ENCODE measurements at regions not wholly inside any gene's neighbourhood (a gene's known extent, or its start where the extent isn't known, plus 50 kb on each side); places are given as distances from the start of the nearest gene placed in this dataset.

DNA sequence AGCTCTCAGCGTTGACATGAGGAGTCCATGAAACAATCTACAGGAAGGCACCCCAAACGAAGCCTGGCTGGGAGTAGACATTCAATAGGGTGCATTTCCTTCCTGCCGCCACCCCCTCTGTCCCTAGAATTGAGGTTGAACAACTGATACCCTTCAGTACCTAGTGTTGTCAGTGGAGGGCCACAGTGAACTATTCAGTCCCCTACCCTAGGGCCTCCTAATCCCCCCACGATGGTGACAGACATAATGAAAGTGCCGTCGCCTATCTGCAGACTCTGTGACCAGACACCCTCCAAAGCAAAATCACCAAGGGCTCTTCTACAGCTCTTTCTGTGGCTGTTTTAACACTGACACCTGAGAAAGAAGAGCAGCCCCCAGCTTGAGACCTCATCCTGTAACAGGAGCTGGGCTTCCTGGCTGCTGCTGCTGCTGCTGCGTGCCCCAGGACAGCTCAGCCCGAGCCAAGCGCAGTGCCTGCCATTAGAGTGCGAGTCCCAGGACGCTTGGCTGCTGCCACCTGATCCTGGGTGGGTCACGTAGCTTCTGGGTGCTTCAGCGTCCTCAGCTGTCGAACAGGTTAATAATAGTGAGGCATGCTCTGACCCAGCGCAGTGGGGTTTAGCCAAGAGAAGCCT lies 183.0 kb downstream of the ZBTB18 start:
- peaks cover 27% of the 10 kb centered on the region for H3K27me3 Mint-ChIP-seq
- no peaks in the 10 kb centered on the region for H3K9me3 Mint-ChIP-seq
- H3K36me3 Mint-ChIP-seq = no peaks in the 10 kb centered on the region
- CTCF ChIA-PET = no interaction called here
- DNase-seq = no peak
- no peak overlapping the region for H3K27ac Mint-ChIP-seq
- H3K4me3 Mint-ChIP-seq = no peak overlapping the region
- peaks cover 11% of the 10 kb centered on the region for H3K4me1 Mint-ChIP-seq

DNA sequence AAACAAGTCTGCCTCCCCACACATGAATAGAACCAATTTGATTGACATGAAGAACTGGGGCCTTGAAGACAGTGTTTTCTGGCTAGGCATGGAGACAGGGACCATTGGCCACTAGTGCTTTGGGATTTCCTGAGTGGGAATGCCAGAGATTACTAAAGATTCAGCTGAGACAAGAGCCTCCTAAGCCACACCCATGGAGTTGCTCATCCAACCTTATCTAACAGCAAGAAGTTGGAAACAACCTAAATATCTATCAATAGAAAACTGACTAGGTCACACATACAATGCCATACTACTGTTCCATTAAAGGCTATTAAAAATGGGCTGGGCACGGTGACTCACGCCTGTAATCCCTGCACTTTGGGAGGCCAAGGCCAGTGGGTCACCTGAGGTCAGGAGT lies 184.1 kb downstream of the ZBTB18 start:
- no peak for DNase-seq
- Mint-ChIP-seq H3K27ac (no peak overlapping the region), H3K27me3 (peaks cover 23% of the 10 kb centered on the region), H3K9me3 (no peaks in the 10 kb centered on the region), H3K36me3 (no peaks in the 10 kb centered on the region), H3K4me3 (no peak overlapping the region), H3K4me1 (peaks cover 19% of the 10 kb centered on the region)
- CTCF ChIA-PET = no interaction called here

DNA sequence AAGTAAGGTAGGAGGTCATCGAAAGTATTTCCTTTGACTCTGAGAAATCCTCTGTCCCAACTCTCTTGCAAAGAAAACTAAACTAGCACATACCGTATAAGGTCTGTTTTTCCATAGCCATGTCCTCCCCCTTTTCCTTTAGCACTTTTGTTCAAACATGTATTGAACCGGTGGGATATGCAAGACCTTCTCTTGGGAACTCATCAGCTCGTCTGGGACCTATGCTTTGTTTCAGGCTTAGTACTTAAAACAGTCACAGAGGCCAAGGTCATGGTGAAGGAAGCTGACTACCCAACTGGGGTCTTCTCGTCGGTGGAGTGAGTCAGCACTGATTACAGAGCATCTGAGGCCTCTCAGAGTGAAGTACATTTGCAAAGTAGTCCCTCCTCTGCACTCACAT lies 185.0 kb downstream of the ZBTB18 start:
- CTCF ChIA-PET = no interaction called here
- DNase-seq = no peak
- no peaks in the 10 kb centered on the region for H3K9me3 Mint-ChIP-seq
- peaks cover 20% of the 10 kb centered on the region for H3K27me3 Mint-ChIP-seq
- H3K4me1 Mint-ChIP-seq = peaks cover 20% of the 10 kb centered on the region
- H3K36me3 Mint-ChIP-seq = no peaks in the 10 kb centered on the region
- no peak overlapping the region for H3K27ac Mint-ChIP-seq
- no peak overlapping the region for H3K4me3 Mint-ChIP-seq

DNA sequence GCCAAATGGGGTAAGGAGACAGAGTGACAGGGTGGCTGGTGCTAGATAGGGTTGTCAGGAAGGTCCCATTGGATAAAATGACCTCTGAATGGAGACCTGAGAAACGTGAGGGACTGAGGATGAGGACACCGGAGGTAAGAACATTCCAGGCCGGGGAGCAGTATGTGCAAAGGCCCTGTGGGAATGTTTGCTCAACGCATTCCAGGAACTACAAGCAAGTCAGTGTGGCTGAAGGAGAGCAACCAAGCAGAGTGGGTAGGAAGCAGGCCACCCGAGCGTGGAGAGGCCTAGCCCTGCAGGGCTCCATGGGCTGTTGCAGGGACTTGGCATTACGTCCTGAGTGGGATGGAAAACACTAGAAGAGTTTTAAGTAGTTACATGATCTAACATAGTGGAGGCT lies 185.6 kb downstream of the ZBTB18 start:
- peaks cover 20% of the 10 kb centered on the region for H3K4me1 Mint-ChIP-seq
- no peaks in the 10 kb centered on the region for H3K36me3 Mint-ChIP-seq
- H3K9me3 Mint-ChIP-seq = no peaks in the 10 kb centered on the region
- CTCF ChIA-PET = no interaction called here
- no peak for DNase-seq
- H3K4me3 Mint-ChIP-seq = no peak overlapping the region
- no peak overlapping the region for H3K27ac Mint-ChIP-seq
- peaks cover 14% of the 10 kb centered on the region for H3K27me3 Mint-ChIP-seq

DNA sequence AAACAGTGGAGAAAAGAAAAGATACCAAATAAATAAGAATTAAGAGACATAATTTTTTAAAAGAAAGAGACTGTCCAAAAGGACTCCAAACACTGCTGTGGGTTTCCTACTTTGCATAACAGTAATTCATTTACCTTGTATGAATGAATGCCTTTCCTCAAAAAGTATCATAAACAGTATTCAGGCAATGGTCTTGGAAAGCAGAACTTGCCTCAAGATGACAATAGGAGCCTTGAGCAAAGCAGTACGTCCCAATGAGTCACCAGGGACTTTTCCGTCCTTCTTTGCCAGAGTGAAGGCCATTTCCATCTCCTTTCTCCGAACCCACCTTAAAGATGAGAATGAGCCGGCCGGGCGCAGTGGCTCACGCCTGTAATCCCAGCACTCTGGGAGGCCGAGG lies 186.4 kb downstream of the ZBTB18 start:
- Mint-ChIP-seq H3K9me3 (no peaks in the 10 kb centered on the region), H3K27me3 (peaks cover 10% of the 10 kb centered on the region), H3K4me1 (peaks cover 25% of the 10 kb centered on the region), H3K27ac (no peak overlapping the region), H3K36me3 (no peaks in the 10 kb centered on the region), H3K4me3 (no peak overlapping the region)
- no peak for DNase-seq
- CTCF ChIA-PET = no interaction called here

DNA sequence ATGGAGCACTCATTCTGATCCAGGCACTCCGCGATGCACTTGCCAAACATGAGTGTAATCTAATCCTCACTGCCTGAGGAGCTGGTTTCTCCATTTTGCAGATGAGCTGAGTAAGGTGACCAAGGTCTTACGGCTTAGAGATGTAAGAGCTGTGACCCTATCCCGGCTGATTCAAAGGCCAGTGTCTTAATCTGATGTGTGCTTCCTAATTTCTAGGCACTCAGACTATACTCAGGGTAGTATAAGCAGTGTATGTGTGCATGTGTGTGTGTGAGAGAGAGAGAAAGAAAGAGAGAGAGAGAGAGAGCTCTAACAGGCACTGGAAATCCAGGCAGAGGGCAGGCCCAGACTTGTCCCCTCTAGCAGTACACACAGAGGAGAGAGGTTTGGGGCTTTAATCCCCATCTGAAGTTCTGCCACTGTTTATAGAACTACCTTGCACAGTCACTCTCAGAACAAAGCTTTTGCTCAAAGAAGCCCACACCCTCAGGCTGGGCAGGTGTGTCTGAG lies 188.2 kb downstream of the ZBTB18 start:
- H3K27me3 Mint-ChIP-seq = no peaks in the 10 kb centered on the region
- no peaks in the 10 kb centered on the region for H3K9me3 Mint-ChIP-seq
- H3K36me3 Mint-ChIP-seq = no peaks in the 10 kb centered on the region
- H3K27ac Mint-ChIP-seq = peak overlapping the region; percentile 8
- CTCF ChIA-PET = no interaction called here
- H3K4me3 Mint-ChIP-seq = no peak overlapping the region
- peak; percentile 28 for DNase-seq
- peaks cover 26% of the 10 kb centered on the region for H3K4me1 Mint-ChIP-seq

DNA sequence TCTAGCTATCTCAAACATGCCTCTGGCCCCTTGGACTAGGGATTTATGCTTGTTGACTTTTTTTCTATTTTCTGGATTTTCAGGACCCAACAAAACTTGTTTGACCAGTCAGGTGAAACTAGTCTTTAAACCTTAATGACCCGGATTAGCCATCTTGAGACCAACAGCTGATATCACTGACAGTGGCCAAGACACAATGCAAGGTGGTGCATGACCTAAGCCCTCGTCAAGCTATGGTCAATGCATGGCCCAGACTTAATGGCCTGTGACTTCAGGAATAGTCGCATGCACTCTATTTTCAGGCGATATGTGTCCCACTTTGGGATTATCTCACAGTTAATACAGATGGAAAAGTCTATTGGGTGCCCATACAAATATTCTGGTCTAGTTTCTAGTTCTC lies 190.4 kb downstream of the ZBTB18 start:
- H3K9me3 Mint-ChIP-seq = no peaks in the 10 kb centered on the region
- H3K27ac Mint-ChIP-seq = no peak overlapping the region
- CTCF ChIA-PET = no interaction called here
- peaks cover 8% of the 10 kb centered on the region for H3K27me3 Mint-ChIP-seq
- H3K4me1 Mint-ChIP-seq = peaks cover 26% of the 10 kb centered on the region
- H3K4me3 Mint-ChIP-seq = no peak overlapping the region
- DNase-seq = no peak
- H3K36me3 Mint-ChIP-seq = no peaks in the 10 kb centered on the region

DNA sequence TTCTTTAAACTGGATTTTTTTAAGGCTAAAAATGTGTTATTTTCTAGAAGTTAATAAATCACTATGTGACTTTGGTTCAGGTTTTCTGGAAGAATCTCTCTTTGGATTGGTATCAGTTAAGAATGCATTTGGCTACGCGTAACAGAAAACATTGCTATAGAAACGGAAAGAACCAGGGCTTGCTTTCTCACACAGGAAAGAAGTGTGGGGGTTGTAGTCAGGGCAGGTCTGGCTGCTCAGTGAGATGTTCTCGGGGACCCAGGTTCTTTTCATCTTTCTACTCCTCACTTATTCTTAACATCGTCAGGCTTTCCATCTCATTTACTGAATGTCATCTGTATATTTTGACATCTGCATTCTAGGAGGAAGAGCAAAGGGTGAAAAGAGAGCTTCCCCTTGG lies 191.4 kb downstream of the ZBTB18 start:
- peaks cover 8% of the 10 kb centered on the region for H3K27me3 Mint-ChIP-seq
- H3K36me3 Mint-ChIP-seq = no peaks in the 10 kb centered on the region
- H3K27ac Mint-ChIP-seq = peak overlapping the region; percentile 70
- peaks cover 26% of the 10 kb centered on the region for H3K4me1 Mint-ChIP-seq
- CTCF ChIA-PET = no interaction called here
- DNase-seq = no peak
- H3K4me3 Mint-ChIP-seq = no peak overlapping the region
- no peaks in the 10 kb centered on the region for H3K9me3 Mint-ChIP-seq

DNA sequence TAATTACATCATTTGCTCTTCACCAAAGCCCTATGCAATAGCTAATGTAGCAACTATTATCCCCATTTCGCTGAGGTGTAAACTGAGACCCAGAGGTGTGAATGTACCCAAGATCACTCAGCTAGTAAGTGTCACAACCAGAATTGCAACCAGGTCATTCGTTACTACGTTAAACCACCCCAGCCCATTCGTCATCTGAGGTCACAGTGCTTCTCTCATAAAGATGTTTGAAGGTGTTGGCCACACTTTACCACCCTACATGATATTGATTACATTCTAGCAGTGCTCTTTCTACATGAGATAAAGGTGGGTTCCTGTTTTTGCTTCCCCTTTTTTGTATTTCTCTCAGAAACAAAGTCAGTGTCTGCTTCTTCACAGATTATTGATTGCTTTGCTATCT lies 195.3 kb downstream of the ZBTB18 start:
- Mint-ChIP-seq H3K4me1 (peaks cover 9% of the 10 kb centered on the region), H3K4me3 (no peak overlapping the region), H3K27me3 (peaks cover 8% of the 10 kb centered on the region), H3K36me3 (no peaks in the 10 kb centered on the region), H3K9me3 (no peaks in the 10 kb centered on the region), H3K27ac (no peak overlapping the region)
- no peak for DNase-seq
- CTCF ChIA-PET = no interaction called here

DNA sequence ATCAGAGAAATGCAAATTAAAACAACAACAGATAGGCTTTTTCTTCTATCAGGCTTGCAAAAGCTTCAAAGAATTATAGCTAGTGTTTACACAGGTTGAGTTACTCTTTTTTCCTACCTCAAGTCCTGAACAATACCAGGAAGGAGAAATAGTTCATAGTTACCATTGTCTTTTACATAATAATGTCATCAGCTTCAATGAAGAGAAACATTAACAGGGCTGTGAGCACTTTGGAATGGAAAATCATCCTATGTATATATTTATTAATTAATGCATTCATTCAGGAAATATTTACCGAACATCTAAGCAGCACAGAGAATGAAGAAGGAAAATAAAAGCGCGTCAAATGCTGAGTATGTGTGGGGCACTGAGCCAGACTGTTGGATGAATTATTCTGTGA lies 197.3 kb downstream of the ZBTB18 start:
- H3K27me3 Mint-ChIP-seq = peaks cover 8% of the 10 kb centered on the region
- H3K9me3 Mint-ChIP-seq = no peaks in the 10 kb centered on the region
- no peak overlapping the region for H3K27ac Mint-ChIP-seq
- no peak for DNase-seq
- H3K36me3 Mint-ChIP-seq = no peaks in the 10 kb centered on the region
- CTCF ChIA-PET = no interaction called here
- H3K4me1 Mint-ChIP-seq = no peaks in the 10 kb centered on the region
- H3K4me3 Mint-ChIP-seq = no peak overlapping the region

DNA sequence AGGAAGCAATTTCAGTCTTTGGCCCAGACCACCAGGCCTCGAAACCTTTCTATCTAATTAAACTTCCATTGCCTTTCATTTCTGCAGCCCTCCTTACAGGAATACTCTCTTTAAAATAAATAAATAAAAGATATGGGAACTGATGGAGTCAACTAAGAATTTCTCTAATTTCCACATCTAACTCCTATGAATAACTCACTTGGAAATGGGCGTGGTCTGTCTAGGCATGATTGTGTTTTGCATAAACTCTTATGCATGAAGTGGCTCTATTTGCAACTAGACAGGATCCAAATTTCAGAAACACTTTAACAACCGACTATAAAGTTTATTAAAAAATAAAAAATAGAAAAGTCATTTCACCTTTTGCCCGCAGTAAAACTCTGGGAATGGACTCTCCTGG lies 199.5 kb downstream of the ADSS2 start:
- Mint-ChIP-seq H3K4me1 (peaks cover 6% of the 10 kb centered on the region), H3K27me3 (no peaks in the 10 kb centered on the region), H3K27ac (no peak overlapping the region), H3K4me3 (no peak overlapping the region), H3K9me3 (no peaks in the 10 kb centered on the region), H3K36me3 (no peaks in the 10 kb centered on the region)
- no peak for DNase-seq
- CTCF ChIA-PET = no interaction called here

DNA sequence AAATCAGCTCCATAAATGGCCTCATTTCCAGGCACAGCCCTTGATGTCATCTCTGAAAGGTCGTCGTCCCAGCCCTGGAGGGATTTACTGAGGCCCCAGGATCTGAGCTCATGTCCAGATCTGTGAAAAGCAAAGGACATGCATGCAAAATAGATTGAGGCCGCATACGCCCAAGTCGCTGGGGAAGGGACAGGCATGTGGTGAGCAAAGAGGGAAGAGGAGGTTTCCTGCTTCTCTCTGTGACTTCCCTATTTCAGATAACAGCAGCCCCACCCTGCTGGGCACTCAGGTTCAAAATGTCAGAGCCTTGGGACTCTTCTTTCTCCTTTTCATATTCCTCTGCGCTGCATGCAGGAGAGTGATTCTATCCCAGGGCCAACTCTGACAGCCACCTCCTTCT lies 197.2 kb downstream of the ADSS2 start:
- no peaks in the 10 kb centered on the region for H3K36me3 Mint-ChIP-seq
- peaks cover 6% of the 10 kb centered on the region for H3K4me1 Mint-ChIP-seq
- H3K4me3 Mint-ChIP-seq = no peak overlapping the region
- DNase-seq = no peak
- H3K27me3 Mint-ChIP-seq = peaks cover 3% of the 10 kb centered on the region
- no peak overlapping the region for H3K27ac Mint-ChIP-seq
- no peaks in the 10 kb centered on the region for H3K9me3 Mint-ChIP-seq
- CTCF ChIA-PET = interaction anchor here (1.1 kb wide), 1 partner anchor 911 kb away, joined by 3 read pairs; no protein-coding TSS in a partner anchor

DNA sequence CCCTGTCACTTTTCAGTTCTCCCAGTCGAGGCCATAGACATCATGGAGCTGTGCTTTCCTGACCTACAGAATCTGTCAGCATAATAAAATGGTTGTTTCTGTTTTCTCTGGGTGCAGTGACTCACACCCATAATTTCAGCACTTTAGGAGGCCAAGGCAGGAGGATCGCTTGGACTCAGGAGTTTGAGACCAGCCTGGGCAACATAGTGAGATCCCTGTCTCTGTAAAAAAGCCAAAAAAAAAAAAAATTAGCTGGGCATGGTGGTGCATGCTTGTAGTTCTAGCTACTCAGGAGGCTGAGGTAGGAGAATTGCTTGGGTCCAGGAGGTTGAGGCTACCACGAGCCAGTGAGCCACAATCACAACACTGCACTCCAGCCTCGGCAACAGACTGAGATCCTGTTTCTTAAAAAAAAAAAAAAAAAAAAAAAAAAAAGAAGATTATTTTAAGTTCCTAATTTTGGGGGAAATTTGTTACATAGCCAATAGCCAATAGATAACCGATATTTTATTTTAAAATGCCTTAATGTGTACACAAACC lies 196.2 kb downstream of the ADSS2 start:
- no peaks in the 10 kb centered on the region for H3K36me3 Mint-ChIP-seq
- no peaks in the 10 kb centered on the region for H3K9me3 Mint-ChIP-seq
- H3K27ac Mint-ChIP-seq = no peak overlapping the region
- no peak overlapping the region for H3K4me3 Mint-ChIP-seq
- H3K4me1 Mint-ChIP-seq = peaks cover 6% of the 10 kb centered on the region
- no peak for DNase-seq
- CTCF ChIA-PET = no interaction called here
- H3K27me3 Mint-ChIP-seq = peaks cover 3% of the 10 kb centered on the region

DNA sequence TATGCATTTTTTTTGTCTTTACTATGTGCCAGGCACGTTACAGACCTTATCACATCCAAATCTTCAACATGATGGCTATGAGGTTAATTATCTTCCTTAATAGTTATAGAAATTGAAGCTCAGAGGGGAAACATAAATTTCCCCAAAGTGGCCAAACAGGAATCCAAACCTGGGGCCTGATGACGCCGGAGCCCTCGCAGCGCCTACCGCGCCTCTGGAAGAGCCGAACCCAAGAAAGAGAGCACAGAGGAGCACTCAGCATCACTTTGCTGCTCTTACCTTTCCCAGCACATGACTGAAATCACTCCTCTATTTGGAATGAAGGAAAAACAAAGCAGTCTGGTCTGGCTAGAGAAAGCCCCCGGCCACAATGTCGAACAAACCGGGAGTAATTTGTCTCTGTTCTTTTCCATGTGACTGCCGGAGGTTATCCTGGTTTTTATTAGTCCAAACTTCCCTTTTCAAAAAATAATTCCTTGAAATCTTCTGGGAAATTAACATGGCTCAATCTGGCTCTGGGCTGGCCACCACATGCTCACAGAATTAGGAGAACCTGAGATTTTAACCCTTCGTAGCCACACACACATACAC lies 195.5 kb downstream of the ADSS2 start:
- DNase-seq = no peak
- Mint-ChIP-seq H3K4me1 (peaks cover 6% of the 10 kb centered on the region), H3K9me3 (no peaks in the 10 kb centered on the region), H3K27me3 (peaks cover 3% of the 10 kb centered on the region), H3K4me3 (no peak overlapping the region), H3K36me3 (no peaks in the 10 kb centered on the region), H3K27ac (no peak overlapping the region)
- CTCF ChIA-PET = no interaction called here

DNA sequence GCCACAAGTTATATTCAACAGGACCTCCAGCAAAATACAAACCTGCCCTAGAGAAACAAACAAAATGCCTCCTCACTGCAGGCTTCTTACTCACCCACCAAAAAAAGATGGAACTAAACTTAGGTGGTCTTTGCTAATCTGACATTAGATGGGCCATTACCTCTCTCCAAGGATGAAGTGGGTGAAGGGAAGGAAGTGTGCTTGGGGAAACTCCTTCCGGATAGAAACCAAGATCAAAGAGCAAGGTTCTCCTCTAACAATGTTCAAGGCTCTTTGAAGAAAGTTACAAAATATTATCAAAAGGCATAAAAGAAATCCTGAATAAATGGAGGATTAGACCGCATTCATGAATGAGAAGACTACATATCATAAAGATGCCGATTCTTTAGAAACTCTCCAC lies 187.5 kb downstream of the ADSS2 start:
- Mint-ChIP-seq H3K27ac (no peak overlapping the region), H3K4me1 (peaks cover 2% of the 10 kb centered on the region), H3K27me3 (peaks cover 13% of the 10 kb centered on the region), H3K9me3 (no peaks in the 10 kb centered on the region), H3K4me3 (no peak overlapping the region), H3K36me3 (no peaks in the 10 kb centered on the region)
- DNase-seq = no peak
- CTCF ChIA-PET = no interaction called here

All from activated naive CD4-positive, alpha-beta T cell treated with anti-CD3 and anti-CD28 coated beads, Interleukin-2, amount 10 ng/mL, durations not matched to agents 7 days and 5 days (primary cell).